ENCODE measurements at regions not wholly inside any gene's neighbourhood (a gene's known extent, or its start where the extent isn't known, plus 50 kb on each side); places are given as distances from the start of the nearest gene placed in this dataset.
A peak's percentile ranks its signal among the peaks of the same experiment; 100 is the strongest.
"Not testable (repeated sequence)": the region's sequence is repeated elsewhere in the genome, so short reads cannot be mapped to it uniquely, and the experiment has no call there.

DNA sequence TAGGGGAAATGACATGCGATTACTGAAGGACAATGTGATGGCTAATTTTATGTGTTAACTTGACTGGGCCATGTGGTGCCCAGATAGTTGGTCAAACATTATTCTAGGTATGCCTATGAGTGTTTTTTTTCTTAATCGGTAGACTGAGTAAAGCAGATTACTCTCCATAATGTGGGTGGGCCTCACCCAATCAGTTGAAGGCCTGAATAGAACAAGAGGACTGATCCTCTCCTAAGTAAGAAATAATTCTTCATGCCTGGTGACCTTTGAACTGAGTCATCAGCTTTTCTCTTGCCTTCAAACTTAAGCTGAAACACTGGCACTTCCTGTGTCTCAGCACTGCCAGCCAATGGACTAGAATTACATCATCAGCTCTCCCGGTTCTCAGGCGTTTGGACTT lies 164.0 kb upstream of the FGF13 start:
- TF ChIP-seq, protein P1, sequence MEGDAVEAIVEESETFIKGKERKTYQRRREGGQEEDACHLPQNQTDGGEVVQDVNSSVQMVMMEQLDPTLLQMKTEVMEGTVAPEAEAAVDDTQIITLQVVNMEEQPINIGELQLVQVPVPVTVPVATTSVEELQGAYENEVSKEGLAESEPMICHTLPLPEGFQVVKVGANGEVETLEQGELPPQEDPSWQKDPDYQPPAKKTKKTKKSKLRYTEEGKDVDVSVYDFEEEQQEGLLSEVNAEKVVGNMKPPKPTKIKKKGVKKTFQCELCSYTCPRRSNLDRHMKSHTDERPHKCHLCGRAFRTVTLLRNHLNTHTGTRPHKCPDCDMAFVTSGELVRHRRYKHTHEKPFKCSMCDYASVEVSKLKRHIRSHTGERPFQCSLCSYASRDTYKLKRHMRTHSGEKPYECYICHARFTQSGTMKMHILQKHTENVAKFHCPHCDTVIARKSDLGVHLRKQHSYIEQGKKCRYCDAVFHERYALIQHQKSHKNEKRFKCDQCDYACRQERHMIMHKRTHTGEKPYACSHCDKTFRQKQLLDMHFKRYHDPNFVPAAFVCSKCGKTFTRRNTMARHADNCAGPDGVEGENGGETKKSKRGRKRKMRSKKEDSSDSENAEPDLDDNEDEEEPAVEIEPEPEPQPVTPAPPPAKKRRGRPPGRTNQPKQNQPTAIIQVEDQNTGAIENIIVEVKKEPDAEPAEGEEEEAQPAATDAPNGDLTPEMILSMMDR (IDR thresholded peaks at IDR 0.05; ENCODE audit: insufficient read depth, low read length) = no peak
- no peak overlapping the region for H3K4me3 ChIP-seq (ENCODE audit: low read depth, low read length)
- no peak for DNase-seq (ENCODE audit: low read depth)

DNA sequence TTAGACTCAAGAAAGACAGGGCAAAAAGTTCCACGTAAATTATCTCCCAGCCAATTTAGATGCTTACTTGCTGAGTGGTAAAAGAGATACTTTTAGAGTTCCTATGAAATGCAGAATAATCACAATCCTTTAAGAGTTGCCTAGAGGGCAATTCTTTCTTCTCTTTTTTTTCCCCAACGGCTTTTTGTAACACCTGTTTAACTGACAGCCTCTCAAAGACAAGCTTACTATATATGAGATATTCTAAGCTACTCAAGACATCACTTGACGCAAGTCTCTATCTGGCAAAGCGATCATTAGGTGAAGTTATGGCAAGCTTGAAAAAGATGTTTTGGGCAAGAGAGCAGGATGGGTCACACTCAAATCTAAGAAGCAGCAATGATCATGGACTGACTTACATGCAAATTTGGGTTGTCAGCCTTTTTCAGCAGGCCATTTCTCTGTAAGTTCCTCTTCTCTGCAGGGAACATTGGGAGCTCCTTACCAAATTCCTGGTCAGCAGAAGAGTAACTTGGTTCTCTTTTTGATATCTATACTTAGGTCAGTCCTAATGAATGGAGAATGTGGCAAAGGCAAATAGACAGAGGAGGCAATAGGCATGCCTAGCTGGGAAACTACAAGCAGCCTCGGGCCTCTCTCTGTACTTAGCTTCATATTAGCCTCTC lies 162.9 kb upstream of the FGF13 start:
- DNase-seq (ENCODE audit: low read depth) = no peak
- no peak overlapping the region for H3K4me3 ChIP-seq (ENCODE audit: low read depth, low read length)
- TF ChIP-seq, protein P1 (IDR thresholded peaks at IDR 0.05; ENCODE audit: insufficient read depth, low read length) = no peak

DNA sequence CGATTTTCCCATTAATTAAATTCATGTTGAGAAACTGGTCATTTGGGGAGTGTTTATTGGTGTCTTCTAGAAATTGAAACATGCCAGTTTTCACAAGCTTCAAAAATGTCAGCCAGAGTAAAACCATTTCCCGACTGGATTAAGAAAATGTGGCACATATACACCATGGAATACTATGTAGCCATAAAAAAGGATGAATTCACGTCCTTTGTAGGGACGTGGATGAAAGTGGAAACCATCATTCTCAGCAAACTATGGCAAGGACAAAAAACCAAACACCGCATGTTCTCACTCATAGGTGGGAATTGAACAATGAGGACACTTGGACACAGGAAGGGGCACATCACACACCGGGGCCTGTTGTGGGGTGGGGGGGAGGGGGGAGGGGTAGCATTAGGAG lies 162.1 kb upstream of the FGF13 start:
- DNase-seq (ENCODE audit: low read depth); H3K4me3 ChIP-seq (ENCODE audit: low read depth, low read length): not testable (repeated sequence)

DNA sequence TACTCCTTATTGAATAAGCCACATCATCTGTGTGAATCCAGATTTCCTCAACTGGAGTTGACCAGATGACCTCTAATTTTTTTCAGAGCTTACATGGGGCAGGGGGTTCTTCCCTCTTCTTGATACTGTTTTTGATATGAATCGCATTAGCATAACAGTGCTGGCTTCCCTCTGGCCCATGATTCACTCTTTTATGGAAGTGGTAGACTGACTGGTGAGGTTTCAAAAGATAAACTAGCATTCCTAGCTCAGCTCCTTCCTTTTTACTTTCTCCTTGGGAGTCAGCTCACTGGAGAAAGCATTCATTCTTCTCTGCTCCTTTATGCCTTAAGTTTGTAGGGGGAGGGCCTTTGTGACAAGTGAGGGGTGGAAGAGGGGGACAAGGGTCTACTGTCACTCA lies 161.0 kb upstream of the FGF13 start:
- H3K4me3 ChIP-seq (ENCODE audit: low read depth, low read length) = no peak overlapping the region

DNA sequence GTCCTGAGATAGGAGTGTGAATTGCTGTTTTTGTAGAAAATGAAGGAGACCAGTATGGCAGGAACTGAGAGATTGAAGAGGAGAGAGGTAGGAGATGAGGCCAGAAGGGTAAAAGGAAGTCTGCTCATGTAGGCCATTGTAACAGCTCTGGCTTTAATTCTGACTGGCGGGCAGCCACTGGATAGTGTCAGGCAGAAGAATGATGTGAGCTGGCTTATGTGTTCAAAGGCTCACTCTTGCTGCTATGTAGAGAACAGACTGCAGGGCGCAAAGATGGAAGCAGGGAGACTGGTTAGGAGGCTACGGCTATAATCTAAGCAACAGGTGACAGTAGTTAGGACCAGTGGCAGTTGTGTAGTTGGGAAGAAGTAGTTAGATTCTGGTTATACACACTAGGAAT lies 160.2 kb upstream of the FGF13 start:
- H3K4me3 ChIP-seq (ENCODE audit: low read depth, low read length) = no peak overlapping the region
- TF ChIP-seq, protein P1 (IDR thresholded peaks at IDR 0.05; ENCODE audit: insufficient read depth, low read length) = no peak

More for the DNA sequence above, 161.0 kb upstream of the FGF13 start:
- TF ChIP-seq, protein P1 (IDR thresholded peaks at IDR 0.05; ENCODE audit: insufficient read depth, low read length) = no peak
- DNase-seq (ENCODE audit: low read depth) = peak; percentile 33

DNA sequence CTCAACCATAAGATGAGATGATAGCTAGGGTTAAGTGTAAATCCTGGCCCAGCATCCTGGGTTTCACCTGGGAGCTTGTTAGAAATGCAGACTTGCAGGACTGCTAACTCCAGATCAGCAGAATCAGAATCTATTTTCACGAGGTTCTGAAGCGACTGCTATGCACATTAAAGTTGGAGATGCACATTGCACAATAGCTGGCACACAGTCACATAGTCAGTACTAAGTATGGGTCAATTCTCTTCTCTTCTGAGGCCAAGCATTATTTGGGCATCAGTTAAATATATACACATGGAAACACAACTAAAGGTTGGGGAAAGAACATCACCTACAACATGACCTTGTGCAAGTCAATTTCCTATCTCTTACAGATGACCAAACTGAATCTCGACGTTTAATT lies 155.1 kb upstream of the FGF13 start:
- peak; percentile 21 for DNase-seq (ENCODE audit: low read depth)
- no peak overlapping the region for H3K4me3 ChIP-seq (ENCODE audit: low read depth, low read length)
- TF ChIP-seq, protein P1 (IDR thresholded peaks at IDR 0.05; ENCODE audit: insufficient read depth, low read length) = no peak

More for the DNA sequence above, 160.2 kb upstream of the FGF13 start:
- no peak for DNase-seq (ENCODE audit: low read depth)

DNA sequence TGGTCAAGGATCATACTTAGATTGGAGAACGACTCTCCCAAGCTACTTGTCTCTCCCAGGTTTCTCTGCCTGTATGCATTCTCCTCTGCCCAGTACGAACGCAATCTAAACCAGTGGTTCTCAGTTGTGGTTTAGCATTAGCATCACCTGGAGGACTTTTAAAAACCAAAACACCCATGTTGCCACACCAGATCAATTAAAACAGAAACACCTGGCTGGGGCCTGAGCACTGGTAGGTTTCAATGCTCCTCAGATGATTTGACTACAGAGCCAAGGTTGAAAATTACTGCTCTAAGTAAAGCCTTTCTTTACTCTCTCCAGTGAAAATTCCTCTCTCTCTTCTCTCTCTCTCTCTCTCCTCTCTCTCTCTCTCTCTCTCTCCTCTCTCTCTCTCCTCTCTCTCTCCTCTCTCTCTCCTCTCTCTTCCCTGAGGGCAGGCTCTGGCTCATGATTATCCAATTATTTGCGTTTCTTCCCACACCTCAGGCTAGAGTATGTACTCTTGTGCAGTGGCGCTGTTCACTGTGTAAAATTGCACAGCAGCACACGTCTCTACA lies 153.7 kb upstream of the FGF13 start:
- no peak for DNase-seq (ENCODE audit: low read depth)
- TF ChIP-seq, protein P1 (IDR thresholded peaks at IDR 0.05; ENCODE audit: insufficient read depth, low read length) = no peak
- no peak overlapping the region for H3K4me3 ChIP-seq (ENCODE audit: low read depth, low read length)

Measured in fibroblast of the aortic adventitia (primary cell).